GM23338 (cell line): ENCODE measurements at regions not wholly inside any gene's neighbourhood (a gene's known extent, or its start where the extent isn't known, plus 50 kb on each side); places are given as distances from the start of the nearest gene placed in this dataset.

Source experiments
- ATAC-seq: fragments of 200-7000 bp; cut with Tn5 transposase; 3 replicates; pipeline ENCODE4 v1.9.1; 2020
- DNase-seq: peaks from one replicate; pipeline ENCODE4 v3.0.0-alpha.2; 2015; ENCODE audit warnings: low spot score
- H2AFZ ChIP-seq: fragments of 200-600 bp; sonication (generic); 2 replicates; pipeline ENCODE4 v1.8.0; 2016; ENCODE audit warnings: antibody characterized with exemption, mild to moderate bottlenecking, moderate library complexity
- H3F3A ChIP-seq: fragments of 200-600 bp; sonication (generic); replicated peaks from 2 replicates; pipeline ENCODE4 v1.8.0; 2017; ENCODE audit warnings: antibody characterized with exemption, mixed run types, low read depth
- H3K27ac ChIP-seq: fragments of 200-600 bp; sonication (generic); 2 replicates; pipeline ENCODE4 v1.6.1; 2016; ENCODE audit warnings: low read depth
- H3K27me3 ChIP-seq: fragments of 200-600 bp; sonication (generic); 2 replicates; pipeline ENCODE4 v1.8.0; 2016; ENCODE audit warnings: mild to moderate bottlenecking, mixed run types, moderate library complexity; ENCODE audit not compliant: insufficient read depth
- H3K36me3 ChIP-seq: fragments of 200-600 bp; sonication (generic); 2 replicates; pipeline ENCODE4 v1.8.0; 2016; ENCODE audit warnings: mild to moderate bottlenecking; ENCODE audit not compliant: insufficient read depth
- H3K4me1 ChIP-seq: fragments of 200-600 bp; sonication (generic); 2 replicates; pipeline ENCODE4 v1.8.0; 2016; ENCODE audit warnings: mild to moderate bottlenecking, moderate library complexity; ENCODE audit not compliant: insufficient read depth
- H3K4me2 ChIP-seq: fragments of 200-600 bp; sonication (generic); 2 replicates; pipeline ENCODE4 v1.7.1; 2017; ENCODE audit warnings: mixed run types
- H3K4me3 ChIP-seq: fragments of 200-600 bp; sonication (generic); 2 replicates; pipeline ENCODE4 v1.6.1; 2016; ENCODE audit warnings: mixed run types
- H3K79me2 ChIP-seq: fragments of 200-600 bp; sonication (generic); replicated peaks from 2 replicates; pipeline ENCODE4 v1.8.0; 2017; ENCODE audit warnings: mild to moderate bottlenecking; ENCODE audit not compliant: insufficient read depth
- H3K9me2 ChIP-seq: fragments of 200-600 bp; sonication (generic); 2 replicates; pipeline ENCODE4 v1.8.0; 2017; ENCODE audit not compliant: insufficient read depth
- H4K20me1 ChIP-seq: fragments of 200-600 bp; sonication (generic); replicated peaks from 2 replicates; pipeline ENCODE4 v1.8.0; 2017; ENCODE audit warnings: mild to moderate bottlenecking; ENCODE audit not compliant: insufficient read depth
- H3K27ac Mint-ChIP-seq: 2 replicates; pipeline ENCODE4 v1.8.0; 2020; ENCODE audit warnings: inconsistent platforms, mild to moderate bottlenecking, moderate library complexity, mixed read lengths
- H3K27me3 Mint-ChIP-seq: 3 replicates; pipeline ENCODE4 v1.8.0; 2022; ENCODE audit warnings: low read depth, mild to moderate bottlenecking, moderate library complexity, mixed read lengths, inconsistent platforms; ENCODE audit not compliant: insufficient read depth, poor library complexity
- H3K36me3 Mint-ChIP-seq: 3 replicates; pipeline ENCODE4 v1.8.0; 2021; ENCODE audit warnings: low read depth, mild to moderate bottlenecking, inconsistent platforms, moderate library complexity, mixed read lengths
- H3K4me1 Mint-ChIP-seq: 3 replicates; pipeline ENCODE4 v1.8.0; 2020; ENCODE audit warnings: mild to moderate bottlenecking, inconsistent platforms, mixed read lengths
- H3K4me3 Mint-ChIP-seq: 3 replicates; pipeline ENCODE4 v1.8.0; 2021; ENCODE audit warnings: moderate library complexity, mild to moderate bottlenecking, inconsistent platforms, mixed read lengths
- H3K9me3 Mint-ChIP-seq: 3 replicates; pipeline ENCODE4 v1.8.0; 2020; ENCODE audit warnings: moderate library complexity, mild to moderate bottlenecking, inconsistent platforms, mixed read lengths
- CREB1 ChIP-seq: fragments of 250-450 bp; sonication (Bioruptor Pico); IDR thresholded peaks from 2 replicates; pipeline ENCODE4 v1.5.0; 2020; ENCODE audit warnings: low read depth, mild to moderate bottlenecking, moderate library complexity
- CTCF ChIP-seq, 2 experiments: fragments of 200-600 bp in 1 of 2; sonication (generic) in 1 of 2; conservative IDR thresholded peaks; 2 replicates each; pipeline versions ENCODE4 v1.5.1 to v1.6.1; 2016 to 2017; ENCODE audit warnings: antibody characterized with exemption in 2 of 2, low read depth in 2 of 2, mild to moderate bottlenecking in 2 of 2, moderate library complexity in 1 of 2
- ETS1 ChIP-seq: IDR thresholded peaks from 2 replicates; pipeline ENCODE4 v1.6.1; 2016; ENCODE audit warnings: antibody characterized with exemption
- EZH2 ChIP-seq: fragments of 200-600 bp; sonication (generic); IDR thresholded peaks from one replicate; pipeline ENCODE4 v1.8.0; 2017; ENCODE audit warnings: antibody characterized with exemption, mild to moderate bottlenecking, low read depth; ENCODE audit not compliant: unreplicated experiment
- EZH2phosphoT487 ChIP-seq: fragments of 200-600 bp; sonication (generic); IDR thresholded peaks from one replicate; pipeline ENCODE4 v1.8.1; 2018; ENCODE audit warnings: antibody characterized with exemption; ENCODE audit not compliant: unreplicated experiment
- JUNB ChIP-seq: IDR thresholded peaks from one replicate; pipeline ENCODE4 v1.6.1; 2016; ENCODE audit warnings: antibody characterized with exemption; ENCODE audit not compliant: unreplicated experiment
- NANOG ChIP-seq: IDR thresholded peaks from 2 replicates; pipeline ENCODE4 v1.6.1; 2016; ENCODE audit warnings: antibody characterized with exemption, borderline replicate concordance
- POLR2AphosphoS5 ChIP-seq: IDR thresholded peaks from 2 replicates; pipeline ENCODE4 v1.6.1; 2016; ENCODE audit warnings: antibody characterized with exemption, low read depth
- REST ChIP-seq: IDR thresholded peaks from one replicate; pipeline ENCODE4 v1.6.1; 2018; ENCODE audit warnings: antibody characterized with exemption; ENCODE audit not compliant: unreplicated experiment
- STAT1 ChIP-seq: IDR thresholded peaks from one replicate; pipeline ENCODE4 v1.6.1; 2016; ENCODE audit warnings: antibody characterized with exemption; ENCODE audit not compliant: unreplicated experiment
- ZNF114 ChIP-seq: fragments of 250-450 bp; sonication (Bioruptor Pico); IDR thresholded peaks from 2 replicates; pipeline ENCODE4 v1.5.0; 2020; ENCODE audit warnings: mild to moderate bottlenecking, moderate library complexity
- ZNF331 ChIP-seq: fragments of 250-450 bp; sonication (Bioruptor Pico); IDR thresholded peaks from 2 replicates; pipeline ENCODE4 v1.5.0; 2020; ENCODE audit warnings: low read depth, mild to moderate bottlenecking, moderate library complexity
- ZNF462 ChIP-seq: fragments of 250-450 bp; sonication (Bioruptor Pico); IDR thresholded peaks from 2 replicates; pipeline ENCODE4 v1.5.0; 2020; ENCODE audit warnings: mild to moderate bottlenecking, moderate library complexity

GRCh38 chr7:116098175-116098574, 67.6 kb upstream of the TFEC start:
- Histone ChIP-seq H3K79me2 (no peaks in the 10 kb centered on the region), H3K4me3 (no peak overlapping the region), H3K4me1 (peaks cover 6% of the 10 kb centered on the region; the same call in 1 of the 2 replicates), H3K27ac (no peak overlapping the region), H4K20me1 (no peaks in the 10 kb centered on the region), H3K4me2 (no peak overlapping the region), H3F3A (no peaks in the 10 kb centered on the region), H2AFZ (no peak overlapping the region), H3K36me3 (no peaks in the 10 kb centered on the region), H3K27me3 (no peaks in the 10 kb centered on the region), H3K9me2 (no peaks in the 10 kb centered on the region)
- no peaks in the 10 kb centered on the region for H3K27me3 Mint-ChIP-seq
- ATAC-seq (no peak), DNase-seq (no peak)
- no peak overlapping the region for H3K27ac Mint-ChIP-seq
- H3K4me3 Mint-ChIP-seq: no peak overlapping the region
- no peak for TF ChIP-seq ZNF331 (CRISPR knock-in tag)
- no peak for TF ChIP-seq EZH2phosphoT487
- no peak for TF ChIP-seq ZNF114 (CRISPR knock-in tag)
- no peak for TF ChIP-seq REST
- TF ChIP-seq NANOG: no peak
- TF ChIP-seq STAT1: no peak
- TF ChIP-seq POLR2AphosphoS5: no peak
- no peak for TF ChIP-seq JUNB
- no peak for TF ChIP-seq ETS1
- TF ChIP-seq EZH2: no peak
- no peak for TF ChIP-seq CREB1 (CRISPR knock-in tag)
- no peak for TF ChIP-seq CTCF (conservative IDR thresholded peaks at IDR 0.05; ENCODE audit: low read depth in 2 of 2)
- TF ChIP-seq ZNF462: no peak
- no peaks in the 10 kb centered on the region for H3K9me3 Mint-ChIP-seq
- H3K4me1 Mint-ChIP-seq: peaks cover 17% of the 10 kb centered on the region
- H3K36me3 Mint-ChIP-seq: no peaks in the 10 kb centered on the region
